Activated CD4-positive, alpha-beta T cell treated with anti-CD3 and anti-CD28 coated beads, Interleukin-2, amount 50 U/mL, for 16 hours (primary cell): ENCODE measurements at regions not wholly inside any gene's neighbourhood (a gene's known extent, or its start where the extent isn't known, plus 50 kb on each side); places are given as distances from the start of the nearest gene placed in this dataset.

ENCODE experiments used
- DNase-seq: peaks from one replicate; pipeline ENCODE4 v3.0.0-alpha.2; 2020

DNA sequence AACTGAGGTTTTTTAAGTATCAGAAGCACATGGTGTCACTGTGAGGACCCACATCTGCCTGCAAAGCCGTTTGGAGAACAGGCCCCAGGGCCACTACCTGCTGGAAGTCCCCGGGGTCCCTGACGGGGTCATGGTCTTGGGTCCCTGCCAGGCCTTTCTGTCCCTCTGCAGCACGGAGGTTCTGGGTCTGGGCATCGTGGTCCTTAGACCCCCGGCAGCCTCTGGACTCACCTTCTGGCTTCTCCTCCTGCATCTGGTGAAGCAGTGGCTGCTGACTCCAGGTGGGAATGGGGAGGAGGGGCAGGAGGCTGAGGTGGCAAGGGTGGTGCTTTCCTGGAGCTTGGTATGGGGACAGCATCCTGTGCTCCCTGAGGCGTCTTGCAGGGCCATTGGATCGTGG is 198.6 kb downstream of the TEX29 start:
- DNase-seq: no peak

GRCh38 chr13:111519490-111520170 is 199.2 kb downstream of the TEX29 start:
- no peak for DNase-seq

GRCh38 chr13:111521030-111521429 is 200.6 kb downstream of the TEX29 start:
- DNase-seq: no peak

GRCh38 chr13:111521691-111522229 is 201.3 kb downstream of the TEX29 start:
- no peak for DNase-seq

DNA sequence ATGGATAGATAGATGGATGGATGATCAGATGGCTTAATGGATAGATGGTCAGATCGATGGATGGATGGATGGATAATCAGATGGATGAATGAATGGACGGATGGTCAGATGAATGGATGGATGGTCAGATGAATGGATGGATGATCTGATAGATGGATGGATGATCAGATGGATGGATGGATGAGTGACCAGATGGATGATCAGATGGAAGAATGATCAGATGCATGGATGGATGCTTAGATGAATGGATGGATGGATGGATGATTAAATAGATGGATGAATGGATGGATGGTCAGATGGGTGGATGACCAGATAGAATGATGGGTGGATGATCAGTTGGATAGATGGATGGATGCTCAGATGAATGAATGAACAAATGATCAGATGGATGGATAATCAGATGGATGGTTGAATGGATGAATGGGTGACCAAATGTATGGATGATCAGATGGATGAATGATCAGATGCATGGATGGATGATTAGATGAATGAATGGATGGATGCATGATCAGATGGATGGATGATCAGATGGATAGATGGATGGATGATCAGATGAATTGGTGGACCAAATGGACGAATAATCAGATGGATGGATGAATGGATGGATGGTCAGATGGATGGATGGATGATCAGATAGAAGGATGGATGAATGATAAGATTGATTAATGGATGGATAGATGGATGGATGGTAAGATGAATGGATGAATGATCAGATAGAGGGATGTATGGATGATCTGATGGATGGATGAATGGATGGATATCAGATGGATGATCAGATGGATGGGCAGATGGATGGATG is 205.1 kb downstream of the TEX29 start:
- no peak for DNase-seq

GRCh38 chr13:111526922-111527321 is 206.5 kb downstream of the TEX29 start:
- DNase-seq: no peak

GRCh38 chr13:111527614-111528229 is 207.3 kb downstream of the TEX29 start:
- DNase-seq: no peak

DNA sequence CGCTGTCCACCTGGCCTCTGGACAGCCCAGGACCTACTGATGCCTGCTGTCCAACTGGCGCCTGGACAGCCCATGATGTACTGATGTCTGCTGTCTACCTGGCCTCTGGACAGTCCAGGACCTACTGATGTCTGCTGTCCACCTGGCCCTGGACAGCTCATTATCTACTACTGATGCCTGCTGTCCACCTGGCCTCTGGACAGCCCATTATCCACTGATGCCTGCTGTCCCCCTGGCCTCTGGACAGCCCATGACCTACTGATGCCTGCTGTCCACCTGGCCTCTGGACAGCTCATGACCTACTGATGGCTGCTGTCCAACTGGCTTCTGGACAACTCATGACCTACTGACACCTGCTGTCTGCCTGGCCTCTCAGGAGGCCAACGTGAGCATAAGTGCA is 208.1 kb downstream of the TEX29 start:
- DNase-seq: no peak

DNA sequence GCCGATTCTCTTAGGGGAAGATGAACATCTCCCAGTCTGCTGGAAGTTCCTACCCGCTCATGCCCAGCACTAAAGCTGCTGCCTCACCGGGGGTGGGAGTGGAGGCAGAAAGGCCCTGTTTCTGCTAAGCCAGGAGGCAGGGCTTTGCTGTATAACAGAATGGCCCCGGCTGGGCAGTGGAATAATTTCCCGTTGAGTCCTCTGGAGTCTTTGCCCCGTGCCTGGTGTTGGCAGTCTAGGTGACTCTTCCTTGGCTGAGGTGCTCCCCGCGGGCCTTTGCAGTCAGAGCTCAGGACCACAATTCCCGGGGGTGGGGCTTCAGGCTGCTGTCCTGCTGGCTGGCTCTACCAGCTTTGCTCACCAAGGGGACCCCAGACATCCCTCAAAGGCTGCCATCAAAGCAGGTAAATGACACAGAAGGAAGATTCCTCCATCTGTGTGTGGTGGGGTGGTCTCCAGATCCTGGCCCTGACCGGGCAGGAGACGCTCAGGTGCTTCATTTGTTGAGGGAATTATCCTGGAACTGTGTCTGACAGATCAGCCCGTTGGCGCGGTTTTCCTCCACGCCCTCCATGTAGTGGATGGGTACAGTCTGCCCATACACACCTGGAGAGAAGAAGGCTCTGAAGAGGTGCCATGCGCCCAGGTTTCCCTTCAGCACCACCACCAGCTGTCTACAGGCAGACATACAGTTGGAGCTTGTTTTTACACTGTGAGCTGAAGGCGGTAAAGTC is 209.9 kb downstream of the TEX29 start:
- DNase-seq: no peak

GRCh38 chr13:111531505-111531904 is 211.1 kb downstream of the TEX29 start:
- no peak for DNase-seq

- no peak for DNase-seq
Observed at GRCh38 chr13:111532111-111532510, 211.7 kb downstream of the TEX29 start.

GRCh38 chr13:111533900-111534683 is 213.7 kb downstream of the TEX29 start:
- DNase-seq: no peak

- no peak for DNase-seq
Observed at GRCh38 chr13:111534751-111535522, 214.5 kb downstream of the TEX29 start.

- DNase-seq: no peak
Observed at GRCh38 chr13:111535523-111535811, 215.0 kb downstream of the TEX29 start.

GRCh38 chr13:111536075-111536642 is 215.7 kb downstream of the TEX29 start:
- no peak for DNase-seq

DNA sequence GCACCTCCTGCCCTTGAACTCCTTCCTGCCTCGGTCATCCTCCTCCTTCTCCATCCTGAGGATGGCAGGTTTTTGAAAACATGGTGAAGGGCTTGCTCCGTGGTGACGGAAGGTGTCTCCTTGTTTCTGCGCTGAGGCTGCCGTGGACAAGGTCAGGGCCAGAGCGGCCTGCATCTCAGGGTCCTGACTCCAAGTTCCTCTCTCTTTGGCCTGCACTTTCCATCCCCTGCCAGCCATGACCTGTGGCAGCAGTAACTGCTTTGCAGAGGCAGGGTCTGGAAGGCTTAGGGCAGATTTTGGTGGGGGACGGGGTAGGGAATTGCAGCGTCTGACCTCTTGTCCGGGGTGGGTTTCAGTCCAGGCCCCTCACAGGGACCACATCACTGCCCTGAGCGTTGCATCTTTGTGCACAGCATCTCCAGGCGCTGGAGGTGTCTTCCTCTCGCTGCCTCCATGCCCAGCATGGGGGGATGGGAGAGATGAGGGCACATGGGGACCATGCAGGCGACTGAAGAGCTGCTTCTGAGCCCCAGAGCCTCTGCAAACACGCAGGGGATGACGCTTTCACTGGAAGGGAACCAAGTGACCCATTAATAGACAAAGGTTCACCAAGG is 216.8 kb downstream of the TEX29 start:
- no peak for DNase-seq

GRCh38 chr13:111537843-111538499 is 217.5 kb downstream of the TEX29 start:
- no peak for DNase-seq

DNA sequence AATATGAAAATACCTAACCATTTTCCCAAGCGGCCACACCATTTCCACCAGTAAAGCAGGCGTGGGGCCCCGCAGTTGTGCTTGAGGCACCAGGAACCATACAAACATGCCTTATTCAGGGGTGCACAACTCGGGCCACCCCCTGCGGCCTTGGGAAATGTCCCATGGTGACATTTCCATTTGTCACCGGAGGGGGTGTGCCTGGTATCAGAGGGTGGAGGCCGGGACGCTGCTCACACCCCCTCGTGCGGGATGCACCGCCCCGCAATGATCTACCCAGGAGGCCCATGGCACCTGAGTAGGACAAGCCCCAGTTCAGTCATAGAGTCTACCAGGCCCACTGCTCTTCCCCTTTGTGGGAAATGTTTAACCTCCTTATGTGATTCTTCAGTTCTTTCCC is 218.8 kb downstream of the TEX29 start:
- no peak for DNase-seq

DNA sequence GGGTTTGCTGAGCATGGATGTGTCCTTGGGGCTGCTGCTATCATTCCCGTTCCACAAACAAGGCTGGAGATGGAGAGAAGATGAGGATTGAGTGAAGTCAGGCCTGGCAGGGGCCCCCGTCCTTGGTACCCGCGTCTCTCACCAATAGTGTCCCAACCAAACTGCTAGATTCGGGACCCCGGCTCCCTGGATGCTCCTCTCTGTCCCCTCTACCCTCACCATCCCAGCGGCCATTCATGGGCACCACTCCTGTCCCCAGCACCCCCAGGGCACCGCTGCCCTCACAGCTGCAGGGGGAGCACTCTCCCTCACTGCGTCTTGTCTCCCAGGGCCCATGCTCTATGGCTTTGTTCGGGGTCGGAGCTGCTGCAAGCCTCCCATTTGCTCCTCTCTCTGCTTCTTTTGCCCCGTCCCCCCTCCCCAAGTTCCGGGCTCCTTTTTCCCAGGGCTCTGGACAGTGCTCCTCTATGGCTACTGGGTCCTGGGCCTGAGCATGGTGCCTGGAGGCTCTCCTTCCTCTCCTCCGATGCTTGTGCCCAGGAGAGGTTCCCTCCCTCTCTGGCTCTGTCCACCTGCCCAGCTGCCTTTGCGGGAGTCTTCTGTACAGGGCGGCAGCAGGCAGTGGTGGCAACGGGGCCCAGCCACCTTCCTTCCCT is 219.5 kb downstream of the TEX29 start:
- no peak for DNase-seq

DNA sequence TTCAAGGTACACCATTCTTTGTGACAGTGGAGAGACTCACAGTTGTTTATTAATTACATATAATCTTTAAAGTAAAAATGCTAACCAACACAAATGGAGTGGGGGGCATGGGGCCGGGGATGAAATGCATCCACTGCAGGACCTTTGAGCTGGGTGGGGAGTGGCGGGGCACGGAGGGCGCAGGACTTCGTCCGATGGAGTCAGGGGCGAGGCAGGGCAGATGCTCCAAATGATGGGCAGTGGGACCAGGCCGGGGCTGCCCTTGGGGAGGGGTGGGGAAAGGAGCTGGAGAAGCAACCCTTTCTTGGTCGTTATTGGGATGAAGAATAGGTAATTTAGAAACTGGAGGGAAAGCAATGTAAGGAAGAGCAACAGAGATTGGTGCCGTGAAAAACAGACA is 220.0 kb downstream of the TEX29 start:
- no peak for DNase-seq
